ENCODE measurements at regions not wholly inside any gene's neighbourhood (a gene's known extent, or its start where the extent isn't known, plus 50 kb on each side); places are given as distances from the start of the nearest gene placed in this dataset.

- no peak overlapping the region for H3K4me3 ChIP-seq (ENCODE audit: low read depth, low read length)
- H3K4me2 ChIP-seq (ENCODE audit: low read length): no peak overlapping the region
- no peaks in the 10 kb centered on the region for H3K9me3 ChIP-seq (ENCODE audit: control insufficient read depth, low read length)
- H3K27me3 ChIP-seq (ENCODE audit: control insufficient read depth, insufficient read depth, low read length): no peaks in the 10 kb centered on the region
- H2AFZ ChIP-seq: no peak overlapping the region
- no peak for TF ChIP-seq CTCF (IDR thresholded peaks at IDR 0.05)
- H3K9ac ChIP-seq: no peak overlapping the region
- no peaks in the 10 kb centered on the region for H3K36me3 ChIP-seq (ENCODE audit: control insufficient read depth, insufficient read depth, low read length)
- no peaks in the 10 kb centered on the region for H3K4me1 ChIP-seq
- H3K79me2 ChIP-seq: no peaks in the 10 kb centered on the region
- H3K27ac ChIP-seq: no peak overlapping the region
Measured at GRCh38 chr14:28565345-28565744, 201.2 kb upstream of the FOXG1 start.

- Histone ChIP-seq H3K4me1 (no peaks in the 10 kb centered on the region), H3K4me3 (ENCODE audit: low read depth, low read length) (no peak overlapping the region), H3K4me2 (ENCODE audit: low read length) (no peak overlapping the region), H3K27ac (no peak overlapping the region), H3K9ac (no peak overlapping the region), H3K27me3 (ENCODE audit: control insufficient read depth, insufficient read depth, low read length) (no peaks in the 10 kb centered on the region), H2AFZ (no peak overlapping the region), H3K9me3 (ENCODE audit: control insufficient read depth, low read length) (no peaks in the 10 kb centered on the region), H3K36me3 (ENCODE audit: control insufficient read depth, insufficient read depth, low read length) (no peaks in the 10 kb centered on the region), H3K79me2 (no peaks in the 10 kb centered on the region)
- no peak for TF ChIP-seq CTCF (IDR thresholded peaks at IDR 0.05)
Measured at GRCh38 chr14:28570391-28570790, 196.2 kb upstream of the FOXG1 start.

GRCh38 chr14:28571636-28572035 is 195.0 kb upstream of the FOXG1 start:
- no peak for TF ChIP-seq CTCF (IDR thresholded peaks at IDR 0.05)
- no peaks in the 10 kb centered on the region for H3K27me3 ChIP-seq (ENCODE audit: control insufficient read depth, insufficient read depth, low read length)
- H3K36me3 ChIP-seq (ENCODE audit: control insufficient read depth, insufficient read depth, low read length): no peaks in the 10 kb centered on the region

GRCh38 chr14:28576523-28576922 is 190.1 kb upstream of the FOXG1 start:
- Histone ChIP-seq H3K36me3 (ENCODE audit: control insufficient read depth, insufficient read depth, low read length) (no peaks in the 10 kb centered on the region), H3K4me2 (ENCODE audit: low read length) (no peak overlapping the region), H3K9ac (no peak overlapping the region), H3K4me1 (no peaks in the 10 kb centered on the region), H3K9me3 (ENCODE audit: control insufficient read depth, low read length) (no peaks in the 10 kb centered on the region), H2AFZ (no peak overlapping the region), H3K79me2 (no peaks in the 10 kb centered on the region), H3K27ac (no peak overlapping the region), H3K27me3 (ENCODE audit: control insufficient read depth, insufficient read depth, low read length) (no peaks in the 10 kb centered on the region), H3K4me3 (ENCODE audit: low read depth, low read length) (no peak overlapping the region)
- TF ChIP-seq CTCF (IDR thresholded peaks at IDR 0.05): no peak

More at GRCh38 chr14:28571636-28572035, 195.0 kb upstream of the FOXG1 start:
- Histone ChIP-seq H3K27ac (no peak overlapping the region), H3K4me2 (ENCODE audit: low read length) (no peak overlapping the region), H3K9me3 (ENCODE audit: control insufficient read depth, low read length) (no peaks in the 10 kb centered on the region), H3K4me3 (ENCODE audit: low read depth, low read length) (no peak overlapping the region), H2AFZ (no peak overlapping the region), H3K9ac (no peak overlapping the region), H3K4me1 (no peaks in the 10 kb centered on the region), H3K79me2 (no peaks in the 10 kb centered on the region)

GRCh38 chr14:28577187-28577586 is 189.4 kb upstream of the FOXG1 start:
- no peaks in the 10 kb centered on the region for H3K4me1 ChIP-seq
- H3K4me2 ChIP-seq (ENCODE audit: low read length): no peak overlapping the region
- no peak overlapping the region for H3K9ac ChIP-seq
- H3K36me3 ChIP-seq (ENCODE audit: control insufficient read depth, insufficient read depth, low read length): no peaks in the 10 kb centered on the region
- no peaks in the 10 kb centered on the region for H3K27me3 ChIP-seq (ENCODE audit: control insufficient read depth, insufficient read depth, low read length)
- no peak overlapping the region for H3K4me3 ChIP-seq (ENCODE audit: low read depth, low read length)
- no peaks in the 10 kb centered on the region for H3K9me3 ChIP-seq (ENCODE audit: control insufficient read depth, low read length)
- H2AFZ ChIP-seq: no peak overlapping the region
- H3K27ac ChIP-seq: no peak overlapping the region
- H3K79me2 ChIP-seq: no peaks in the 10 kb centered on the region
- no peak for TF ChIP-seq CTCF (IDR thresholded peaks at IDR 0.05)

All from parathyroid adenoma (tissue), 2 donors.